Tibial nerve (tissue), 3 donors: ENCODE measurements at regions not wholly inside any gene's neighbourhood (a gene's known extent, or its start where the extent isn't known, plus 50 kb on each side); places are given as distances from the start of the nearest gene placed in this dataset.

Experiments used
- POLR2A ChIP-seq, 2 donors: fragments of 450-650 bp; IDR thresholded peaks; one replicate each; pipeline ENCODE4 v1.6.1; 2017; ENCODE audit warnings: antibody characterized with exemption in 2 of 2, mild to moderate bottlenecking in 2 of 2, moderate library complexity in 2 of 2
- TF ChIP-seq, protein P1 (sequence below), 5 experiments: fragments of 200-600 bp in 3 of 5; fragments of 450-650 bp in 2 of 5; sonication (generic) in 3 of 5; IDR thresholded peaks; one replicate each; pipeline ENCODE4 v1.5.1; 2016 to 2019; ENCODE audit warnings: antibody characterized with exemption in 5 of 5, mild to moderate bottlenecking in 3 of 5, moderate library complexity in 2 of 5

DNA sequence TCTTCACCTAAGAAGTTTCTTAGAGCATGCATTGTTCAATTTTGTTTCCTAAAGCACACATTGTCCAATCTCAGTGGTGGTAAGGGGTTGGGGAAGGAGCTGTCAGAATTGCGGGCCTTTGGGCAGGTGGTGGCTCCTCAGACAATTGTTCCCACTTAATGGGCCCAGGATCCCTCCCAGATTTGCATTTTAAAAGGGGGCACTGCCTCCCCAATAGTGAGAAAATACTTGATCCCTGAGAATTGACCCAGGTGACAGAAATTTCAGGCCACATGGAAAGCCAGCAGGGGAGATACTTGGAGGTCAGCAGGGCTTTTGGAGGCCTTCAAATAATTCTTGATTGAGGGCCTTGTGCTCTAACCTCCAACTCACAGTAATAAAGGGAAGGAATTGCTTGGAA lies 217.1 kb downstream of the ZNF674 start:
- TF ChIP-seq, protein P1, sequence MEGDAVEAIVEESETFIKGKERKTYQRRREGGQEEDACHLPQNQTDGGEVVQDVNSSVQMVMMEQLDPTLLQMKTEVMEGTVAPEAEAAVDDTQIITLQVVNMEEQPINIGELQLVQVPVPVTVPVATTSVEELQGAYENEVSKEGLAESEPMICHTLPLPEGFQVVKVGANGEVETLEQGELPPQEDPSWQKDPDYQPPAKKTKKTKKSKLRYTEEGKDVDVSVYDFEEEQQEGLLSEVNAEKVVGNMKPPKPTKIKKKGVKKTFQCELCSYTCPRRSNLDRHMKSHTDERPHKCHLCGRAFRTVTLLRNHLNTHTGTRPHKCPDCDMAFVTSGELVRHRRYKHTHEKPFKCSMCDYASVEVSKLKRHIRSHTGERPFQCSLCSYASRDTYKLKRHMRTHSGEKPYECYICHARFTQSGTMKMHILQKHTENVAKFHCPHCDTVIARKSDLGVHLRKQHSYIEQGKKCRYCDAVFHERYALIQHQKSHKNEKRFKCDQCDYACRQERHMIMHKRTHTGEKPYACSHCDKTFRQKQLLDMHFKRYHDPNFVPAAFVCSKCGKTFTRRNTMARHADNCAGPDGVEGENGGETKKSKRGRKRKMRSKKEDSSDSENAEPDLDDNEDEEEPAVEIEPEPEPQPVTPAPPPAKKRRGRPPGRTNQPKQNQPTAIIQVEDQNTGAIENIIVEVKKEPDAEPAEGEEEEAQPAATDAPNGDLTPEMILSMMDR (IDR thresholded peaks at IDR 0.05), result no peak
- TF ChIP-seq POLR2A (IDR thresholded peaks at IDR 0.05), result no peak
